HEK293 (cell line): ENCODE measurements at regions not wholly inside any gene's neighbourhood (a gene's known extent, or its start where the extent isn't known, plus 50 kb on each side); places are given as distances from the start of the nearest gene placed in this dataset.

ENCODE experiments used
- CTCF ChIP-seq: fragments of 450-650 bp; formaldehyde crosslinking; IDR thresholded peaks from 2 replicates; pipeline ENCODE4 v1.5.1; 2016; ENCODE audit warnings: missing biosample characterization, missing genetic modification characterization
- KLF7 ChIP-seq: fragments of 450-650 bp; formaldehyde crosslinking; IDR thresholded peaks from 2 replicates; pipeline ENCODE4 v1.5.1; 2016; ENCODE audit warnings: missing biosample characterization, missing genetic modification characterization, borderline replicate concordance
- REST ChIP-seq: fragments of 450-650 bp; formaldehyde crosslinking; IDR thresholded peaks from 2 replicates; pipeline ENCODE4 v1.5.1; 2016; ENCODE audit warnings: missing biosample characterization, missing genetic modification characterization
- ZNF324 ChIP-seq: fragments of 450-650 bp; formaldehyde crosslinking; IDR thresholded peaks from 2 replicates; pipeline ENCODE4 v1.5.1; 2016; ENCODE audit warnings: missing biosample characterization, missing genetic modification characterization
- ZNF558 ChIP-seq: fragments of 450-650 bp; formaldehyde crosslinking; IDR thresholded peaks from 2 replicates; pipeline ENCODE4 v1.5.1; 2016; ENCODE audit warnings: missing biosample characterization, missing genetic modification characterization
- ZNF768 ChIP-seq: fragments of 450-650 bp; formaldehyde crosslinking; IDR thresholded peaks from 2 replicates; pipeline ENCODE4 v1.5.1; 2018; ENCODE audit warnings: missing biosample characterization, mild to moderate bottlenecking, missing genetic modification characterization

DNA sequence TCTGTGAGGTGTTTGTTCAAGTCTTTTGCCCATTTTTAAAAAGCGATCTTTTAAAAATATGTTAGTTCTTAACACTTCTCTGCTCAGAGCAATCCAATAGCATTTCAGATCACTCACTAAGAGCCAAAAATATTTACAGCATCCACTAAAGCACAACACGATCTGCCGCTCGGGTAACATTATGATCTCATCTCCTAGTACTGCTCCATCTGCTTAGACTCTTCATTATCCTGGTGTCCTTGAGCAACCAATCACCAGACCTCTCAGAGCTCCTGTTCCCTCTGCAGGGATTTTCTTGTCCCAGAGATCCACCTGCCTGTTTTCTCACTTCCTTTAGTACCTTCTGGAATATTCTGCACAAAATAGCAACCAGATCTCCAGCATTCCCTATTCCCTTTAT lies 235.3 kb upstream of the ESRRG start:
- no peak for TF ChIP-seq REST
- TF ChIP-seq ZNF768, result no peak
- no peak for TF ChIP-seq KLF7 (tag by site-specific recombination)
- no peak for TF ChIP-seq ZNF558 (tag by site-specific recombination)
- no peak for TF ChIP-seq ZNF324 (tag by site-specific recombination)
- no peak for TF ChIP-seq CTCF (tag by site-specific recombination)
